GM21447 (cell line): ENCODE measurements at regions not wholly inside any gene's neighbourhood (a gene's known extent, or its start where the extent isn't known, plus 50 kb on each side); places are given as distances from the start of the nearest gene placed in this dataset.

Source experiments
- ATAC-seq: cut with Tn5 transposase; IDR thresholded peaks from one replicate; pipeline ENCODE4 v1.9.1; 2021; ENCODE audit not compliant: unreplicated experiment

DNA sequence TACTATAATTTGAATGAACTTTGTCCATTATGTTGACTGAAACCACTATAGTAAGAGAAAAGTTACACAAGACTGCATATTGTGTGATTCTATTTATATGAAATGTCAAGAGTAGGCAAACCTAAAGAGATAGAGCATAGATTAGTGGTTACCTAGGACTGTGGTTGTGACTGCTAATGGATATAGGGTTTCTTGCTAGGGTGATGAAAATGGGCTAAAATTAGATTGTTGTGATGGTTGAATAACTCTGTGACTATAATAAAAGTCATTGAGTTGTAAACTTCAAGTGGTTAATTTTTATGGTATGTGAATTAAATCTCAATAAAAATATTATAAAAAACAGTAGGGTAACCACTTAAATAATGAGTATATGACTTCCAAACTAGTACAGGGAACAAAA, 142.9 kb upstream of the AHR start:
- ATAC-seq: no peak

DNA sequence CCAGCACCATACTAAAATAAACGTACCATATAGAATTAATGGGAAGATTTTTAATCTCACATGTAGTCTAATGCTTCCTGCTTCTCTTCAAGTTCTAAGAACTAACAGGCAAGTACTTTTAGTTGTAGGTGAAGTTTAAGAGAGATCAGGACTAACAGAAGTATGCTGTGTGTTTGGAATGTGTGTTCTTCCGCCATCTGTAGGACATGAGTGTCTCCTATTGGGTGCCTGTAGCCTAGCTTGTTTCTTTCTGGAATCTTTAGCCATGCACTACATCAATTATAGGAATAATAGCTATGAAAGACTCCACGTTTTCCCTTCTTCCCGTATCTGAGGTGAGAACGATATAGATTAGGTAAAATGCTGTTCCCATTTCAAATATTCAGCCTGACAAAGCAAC, 140.2 kb upstream of the AHR start:
- no peak for ATAC-seq

DNA sequence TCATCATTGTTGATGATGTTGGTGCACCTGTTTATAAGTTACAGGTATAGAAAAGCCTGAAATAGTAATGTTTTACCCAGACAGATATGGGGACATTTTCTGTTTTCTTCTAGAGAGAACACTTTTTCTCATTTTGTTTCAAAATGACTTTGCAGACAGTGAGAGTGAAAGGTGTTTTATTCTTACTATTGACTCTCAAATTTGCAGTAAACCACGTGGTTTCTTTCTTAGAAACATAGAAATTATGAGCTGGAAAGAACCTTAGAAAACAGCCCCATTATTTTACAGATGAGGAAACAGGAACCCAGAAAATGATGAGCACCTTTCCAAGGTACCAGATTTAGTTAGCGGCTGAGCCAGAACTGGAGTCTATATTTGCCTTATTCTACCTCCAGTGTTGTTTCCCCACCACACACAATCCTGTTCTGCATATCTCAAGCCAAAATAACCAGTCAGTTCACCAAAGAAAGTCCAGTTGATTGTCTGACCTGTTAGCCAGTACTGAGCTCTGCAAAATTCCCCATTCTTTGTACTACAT, 138.9 kb upstream of the AHR start:
- ATAC-seq: peak; percentile 95

DNA sequence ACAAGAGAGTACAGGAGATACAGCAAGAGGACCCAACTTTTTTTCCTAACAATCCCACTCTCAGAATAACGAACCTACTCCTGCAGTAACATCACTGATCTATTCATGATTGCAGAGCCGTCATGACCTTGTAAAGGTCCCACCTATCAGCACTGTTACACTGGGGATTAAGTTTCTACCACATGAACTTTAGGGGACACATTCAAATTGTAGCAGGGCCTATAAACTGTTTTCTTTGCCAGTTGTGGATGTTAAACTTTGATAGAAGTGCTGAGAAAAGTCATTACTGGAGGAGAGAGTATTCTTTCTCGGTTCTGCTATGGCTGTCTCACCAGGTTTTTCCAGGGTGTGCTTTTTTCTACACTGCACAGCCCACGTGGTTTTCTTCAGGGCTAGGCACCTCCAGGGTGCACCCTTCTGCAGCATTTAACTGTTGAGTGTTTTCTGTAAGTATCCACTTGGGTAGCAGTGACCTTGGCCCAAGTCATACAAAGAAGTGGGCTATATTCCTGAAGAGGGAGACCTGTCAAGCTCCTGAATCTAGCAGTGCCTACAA, 131.6 kb upstream of the AHR start:
- no peak for ATAC-seq

DNA sequence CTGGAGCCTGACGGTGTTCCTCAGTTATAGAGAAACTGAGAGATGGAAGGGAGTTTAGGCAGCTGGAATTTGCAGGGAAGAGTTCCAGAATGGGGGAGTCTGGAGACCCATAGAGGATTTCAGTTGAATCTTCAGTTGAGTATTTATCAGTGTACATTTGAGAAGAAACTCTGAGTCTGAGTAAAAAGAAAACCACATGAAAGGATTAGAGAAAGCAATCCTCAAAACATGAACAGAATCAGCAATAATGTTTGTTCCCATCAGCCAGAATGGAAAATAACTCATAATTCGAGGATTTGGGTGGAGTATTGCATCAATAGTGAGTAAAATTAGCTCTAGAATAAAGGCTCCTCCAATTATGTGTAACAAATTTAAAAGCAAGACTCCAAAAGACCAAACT, 130.0 kb upstream of the AHR start:
- no peak for ATAC-seq

DNA sequence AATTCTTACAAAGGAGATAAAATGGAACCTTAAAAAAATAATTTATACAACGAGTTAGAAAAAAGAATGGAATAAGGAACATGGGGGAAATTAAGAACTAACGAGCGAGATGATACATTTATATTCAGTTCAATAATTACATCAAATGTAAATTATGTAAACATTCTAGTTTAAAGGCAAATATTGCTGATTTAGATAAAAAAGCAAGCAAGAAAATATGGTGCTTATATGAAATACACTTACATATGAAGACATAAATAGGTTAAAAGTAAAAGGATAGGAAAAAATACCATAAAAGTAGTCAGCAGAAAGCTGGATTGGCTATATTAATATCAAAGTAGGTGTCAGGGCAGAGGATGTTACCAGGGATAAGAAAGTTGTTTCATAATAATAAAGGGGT, 127.0 kb upstream of the AHR start:
- ATAC-seq: no peak

DNA sequence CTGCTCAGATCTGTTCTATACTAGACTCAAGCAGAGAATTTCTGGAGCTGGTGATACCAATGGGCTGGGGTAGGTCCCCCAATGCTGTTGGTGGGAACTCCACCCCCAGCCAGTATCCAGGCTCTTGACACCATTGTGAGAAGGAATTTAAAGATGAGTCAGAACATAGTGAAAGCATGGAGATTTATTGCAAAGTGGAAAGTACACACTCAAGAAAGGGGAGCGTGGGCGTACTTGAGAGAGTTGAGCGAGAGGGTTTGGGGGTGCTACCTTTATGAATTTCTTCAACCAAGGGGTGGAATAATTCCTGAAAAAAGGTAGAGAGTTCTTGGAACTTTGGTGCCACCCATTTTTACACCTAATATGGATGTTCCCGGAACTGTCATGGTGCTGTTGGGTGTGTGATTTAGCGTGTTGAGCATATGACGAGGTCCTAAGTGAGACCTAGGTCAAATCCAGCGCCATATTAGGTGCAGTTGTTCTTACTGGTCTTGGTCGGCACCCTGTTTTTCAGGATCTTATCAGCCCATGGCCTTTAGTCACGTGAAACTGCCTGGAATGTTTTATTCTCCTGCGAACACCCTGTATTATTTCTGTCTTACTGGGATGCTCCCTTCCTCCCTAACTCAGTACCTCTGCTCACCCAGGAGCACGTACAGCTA, 122.0 kb upstream of the AHR start:
- ATAC-seq: no peak

DNA sequence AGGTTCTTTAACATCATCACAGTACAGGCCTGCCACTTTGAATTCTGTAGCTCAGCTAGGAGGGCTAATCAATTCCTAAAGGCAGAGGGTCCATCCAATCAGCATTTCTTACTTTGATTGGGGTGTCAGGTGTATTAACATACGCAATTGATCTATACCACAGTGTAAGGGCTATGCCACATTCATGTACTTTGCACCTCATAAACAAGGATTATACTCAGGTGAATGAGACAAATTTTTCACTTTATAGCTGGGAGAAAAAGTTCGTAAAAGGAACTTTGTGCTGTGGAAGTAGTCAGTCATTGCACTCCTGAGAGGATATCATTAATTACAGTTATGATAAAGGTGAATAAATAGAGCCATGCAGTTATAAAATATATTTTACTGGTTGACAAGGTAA, 119.9 kb upstream of the AHR start:
- ATAC-seq: no peak

DNA sequence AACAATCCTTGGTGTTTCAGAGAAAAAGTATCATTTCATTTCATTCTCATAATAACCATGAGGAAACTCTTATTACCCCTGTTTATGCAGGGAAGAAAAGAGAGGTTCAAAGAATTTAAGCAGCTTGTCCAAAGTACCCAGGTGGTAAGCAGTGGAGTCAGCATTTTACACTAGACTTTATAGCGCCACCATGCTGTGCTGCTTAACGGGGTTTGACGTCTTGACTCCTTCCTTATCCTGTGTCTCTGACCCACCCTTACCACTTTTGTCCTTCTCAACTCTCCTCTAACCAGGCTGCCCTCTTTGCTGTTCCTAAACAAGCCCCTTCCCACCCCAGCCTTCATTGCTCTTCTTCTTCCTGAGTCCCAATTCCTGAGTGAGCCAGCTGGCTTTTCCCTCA, 117.0 kb upstream of the AHR start:
- ATAC-seq: no peak

DNA sequence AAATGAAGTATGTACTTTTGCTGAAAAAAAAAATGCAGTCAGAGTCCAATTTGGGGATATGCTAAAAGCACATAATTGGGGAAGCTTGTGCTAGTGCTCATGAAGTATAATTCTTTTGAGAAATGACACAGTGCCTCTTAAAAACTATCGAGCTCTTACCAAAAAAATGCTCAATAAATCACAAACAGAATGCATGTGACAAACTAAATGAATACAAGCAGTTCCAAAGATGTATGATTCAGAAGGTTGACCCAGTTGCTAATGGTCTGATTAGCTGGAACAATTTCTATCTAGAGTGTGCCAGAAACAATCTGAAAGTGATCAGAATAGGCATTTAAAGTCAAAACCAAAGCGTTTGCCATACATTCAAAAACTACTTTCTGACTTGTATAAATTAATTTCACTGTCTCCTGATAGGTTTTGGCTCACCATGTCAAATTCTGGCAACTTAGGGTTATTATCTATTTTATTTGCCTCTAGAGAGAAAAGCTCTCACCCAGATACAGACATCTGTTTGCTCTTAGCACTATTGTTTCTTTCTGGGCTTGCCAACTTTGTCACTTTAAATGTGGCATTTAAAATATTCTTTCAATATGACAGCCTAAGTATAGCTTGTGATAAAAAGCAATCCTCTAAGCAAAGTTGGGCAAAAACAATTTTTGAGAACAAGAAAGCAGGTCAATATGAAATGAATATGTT, 114.7 kb upstream of the AHR start:
- no peak for ATAC-seq

DNA sequence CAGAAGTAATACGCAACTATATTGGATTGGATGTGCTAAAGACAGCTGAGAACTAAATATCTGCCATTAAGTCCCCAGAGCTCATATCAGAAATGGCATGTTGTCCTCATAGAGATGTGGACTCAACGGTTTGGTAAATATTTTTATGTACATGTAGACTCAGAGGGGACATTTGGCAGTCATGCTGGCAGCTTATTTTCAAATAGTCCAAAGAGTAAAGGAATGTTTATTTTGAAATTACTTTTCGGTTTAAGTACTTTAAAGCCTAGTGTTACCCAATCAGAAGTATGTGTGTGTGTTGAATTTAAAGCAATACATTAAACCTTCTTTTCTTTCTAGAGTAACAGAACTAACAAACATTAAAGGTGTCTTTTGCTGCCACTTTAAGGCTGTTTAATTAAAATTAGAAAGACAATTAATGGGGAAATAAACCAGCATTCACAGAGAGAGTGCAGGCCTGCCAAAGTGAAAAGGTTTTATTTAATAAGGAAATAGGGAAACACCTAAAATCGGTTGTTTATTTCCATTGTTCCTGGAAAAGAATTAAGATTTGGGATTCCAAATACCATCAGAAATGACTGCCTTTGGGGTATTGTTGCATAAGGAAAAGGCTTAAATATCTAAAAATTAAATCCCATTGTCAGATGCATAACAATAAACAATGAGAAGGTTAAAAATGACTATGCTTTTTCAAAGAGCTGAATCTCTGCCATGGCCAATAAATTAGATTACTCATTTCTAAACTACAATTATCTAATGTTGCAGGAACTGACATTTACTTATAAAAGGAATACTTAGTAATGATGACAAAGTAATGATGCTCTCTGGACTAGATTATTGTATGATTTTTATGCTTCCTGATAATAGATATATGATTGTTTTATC, 113.4 kb upstream of the AHR start:
- peak; percentile 10 for ATAC-seq

DNA sequence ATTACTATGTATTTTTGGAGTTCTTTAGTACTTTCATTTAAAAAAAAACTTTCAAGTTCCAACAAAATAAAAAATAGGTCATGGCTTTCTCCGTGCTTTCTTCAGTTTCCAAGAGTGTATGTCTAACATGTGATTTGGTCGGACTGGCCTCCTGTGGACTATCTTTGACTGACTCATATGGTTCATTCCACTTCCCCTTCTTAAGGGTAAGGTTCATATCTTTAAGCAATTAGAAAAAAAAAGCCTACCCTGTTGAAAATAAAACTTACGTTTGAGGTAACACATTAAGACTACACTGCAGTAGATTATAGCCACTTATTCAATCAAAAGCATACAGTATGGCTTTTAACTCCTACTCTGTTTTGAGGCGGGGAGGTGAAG, 112.8 kb upstream of the AHR start:
- ATAC-seq: peak; percentile 100

DNA sequence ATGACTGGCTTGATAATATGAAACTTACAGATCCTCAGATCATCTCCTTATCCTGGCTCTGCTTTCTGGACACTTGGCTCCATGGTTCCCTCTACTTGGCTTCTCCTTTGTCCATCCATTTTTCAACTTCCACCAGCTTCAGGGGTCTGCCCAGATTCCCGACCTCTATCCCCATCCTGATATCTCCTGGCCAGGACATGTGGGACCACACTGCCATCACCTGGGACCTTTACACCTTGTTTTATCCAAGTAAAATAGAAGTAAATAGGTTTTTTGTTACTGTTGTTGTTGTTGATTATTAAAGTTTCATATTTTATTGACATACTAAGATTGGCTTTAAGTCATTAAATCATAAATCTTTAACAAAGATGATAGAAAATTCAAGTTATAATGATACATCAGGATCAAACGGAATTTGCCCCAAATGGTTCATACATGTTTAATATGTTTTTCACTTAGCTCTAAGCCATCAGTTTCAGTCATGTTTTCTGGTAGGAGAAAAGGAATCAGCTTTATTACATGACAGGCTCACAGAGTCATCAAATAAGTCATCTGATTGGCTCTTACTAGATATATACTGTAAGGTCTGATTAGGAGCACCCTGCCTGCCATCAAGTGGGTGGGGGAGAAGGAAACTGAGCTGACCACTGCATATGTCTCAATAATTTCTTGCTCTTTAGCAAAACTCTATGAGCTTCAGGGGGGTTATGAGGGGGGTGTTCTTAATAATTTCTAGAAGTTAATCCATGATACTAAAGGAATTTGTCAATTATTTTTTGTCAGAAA, 111.5 kb upstream of the AHR start:
- ATAC-seq: no peak

DNA sequence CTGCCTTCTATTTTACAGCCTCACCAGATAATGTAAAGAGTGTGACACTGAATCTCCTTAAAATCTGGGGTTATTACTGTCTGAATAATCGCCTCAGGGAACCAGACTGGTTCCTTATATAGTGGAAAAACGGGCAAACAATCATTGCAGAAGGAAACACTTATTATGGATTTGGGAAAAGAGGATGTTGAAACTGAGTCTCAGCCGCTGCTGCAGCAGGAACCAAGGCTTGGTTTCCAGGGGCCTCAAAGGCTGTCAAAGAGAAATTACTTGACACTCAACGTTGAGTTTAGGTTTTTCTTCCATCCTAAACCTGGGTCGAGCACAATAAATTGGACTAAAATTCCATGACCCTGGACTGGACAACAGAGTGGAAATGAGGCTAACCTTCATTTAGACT, 103.8 kb upstream of the AHR start:
- no peak for ATAC-seq

DNA sequence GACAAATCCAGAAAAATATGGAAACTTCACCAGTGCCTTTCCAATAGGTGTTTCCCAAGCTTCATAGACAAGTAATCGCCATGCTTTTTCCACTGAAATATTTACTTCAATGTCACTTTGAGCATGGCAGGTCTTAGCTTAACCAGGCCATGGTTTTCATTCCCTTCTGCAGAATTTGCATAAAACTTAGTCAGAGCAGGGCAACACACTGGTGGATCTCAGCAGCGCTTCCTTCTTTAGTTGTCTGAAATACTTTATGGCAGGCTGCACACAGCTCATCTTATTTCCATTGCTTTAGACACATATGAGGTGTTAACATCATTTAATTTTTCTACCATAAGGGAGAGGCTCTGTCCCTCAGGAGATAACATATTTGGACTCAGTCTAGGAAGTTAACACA, 102.9 kb upstream of the AHR start:
- peak; percentile 77 for ATAC-seq

DNA sequence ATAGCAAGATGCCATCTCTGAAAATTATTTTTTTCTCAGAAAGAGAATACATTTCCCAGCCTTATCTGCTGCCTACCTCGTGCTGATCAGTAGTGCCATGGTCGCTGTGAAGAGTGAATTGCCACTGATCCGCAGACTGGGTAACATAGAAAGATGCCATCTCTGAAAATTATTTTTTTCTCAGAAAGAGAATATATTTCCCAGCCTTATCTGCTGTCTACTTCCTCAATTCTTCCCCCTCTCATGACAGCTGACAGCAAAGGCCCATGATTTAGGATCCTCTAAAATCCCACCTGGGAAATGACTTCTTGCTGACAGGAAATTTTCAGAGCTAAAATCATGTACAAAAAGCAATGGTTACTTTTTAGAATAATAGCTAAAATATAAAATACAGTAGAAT, 92.5 kb upstream of the AHR start:
- ATAC-seq: no peak

DNA sequence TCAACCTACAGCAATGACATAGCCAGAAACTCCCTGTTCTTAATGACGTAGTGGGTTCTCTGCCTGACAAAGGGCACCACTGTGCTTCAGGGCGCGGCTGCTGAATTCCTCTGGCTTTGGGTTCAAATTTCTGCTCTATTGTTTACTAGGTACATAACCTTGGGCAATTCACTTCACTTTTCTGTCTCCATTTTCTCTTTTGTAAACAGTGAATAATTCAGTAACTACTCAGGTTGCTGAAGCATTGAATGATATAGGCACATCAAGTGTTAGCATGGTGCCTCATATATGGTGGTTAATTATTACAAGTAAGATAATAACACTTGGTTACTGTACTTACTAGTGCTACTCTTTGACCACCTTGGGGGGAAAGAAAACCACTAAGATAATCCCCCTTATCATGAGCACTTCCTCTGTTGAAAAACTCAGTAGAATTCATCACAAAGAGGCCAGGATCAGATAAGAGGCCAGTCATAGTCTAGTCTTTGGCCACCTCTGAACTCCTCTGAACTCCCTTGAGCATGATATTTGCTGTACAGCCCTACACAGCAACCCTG, 92.0 kb upstream of the AHR start:
- ATAC-seq: no peak

DNA sequence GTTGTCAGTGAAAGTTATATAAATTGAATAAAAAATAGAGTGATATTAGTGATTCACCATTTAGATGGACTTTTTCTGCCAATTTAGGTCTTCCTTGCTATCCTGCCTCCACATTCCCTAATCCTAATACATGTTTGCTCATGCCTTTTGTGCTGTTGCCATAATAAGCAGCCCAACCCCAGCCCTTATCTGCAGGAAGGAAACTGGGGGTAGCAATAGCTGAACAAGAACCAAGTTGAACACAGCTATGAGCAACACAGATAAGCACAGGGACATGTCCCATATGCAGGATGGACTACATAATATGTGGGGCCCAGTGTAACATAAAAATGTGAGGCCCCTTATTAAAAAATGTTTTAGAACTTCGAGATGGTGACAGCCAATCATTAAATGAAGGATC, 91.2 kb upstream of the AHR start:
- ATAC-seq: no peak

DNA sequence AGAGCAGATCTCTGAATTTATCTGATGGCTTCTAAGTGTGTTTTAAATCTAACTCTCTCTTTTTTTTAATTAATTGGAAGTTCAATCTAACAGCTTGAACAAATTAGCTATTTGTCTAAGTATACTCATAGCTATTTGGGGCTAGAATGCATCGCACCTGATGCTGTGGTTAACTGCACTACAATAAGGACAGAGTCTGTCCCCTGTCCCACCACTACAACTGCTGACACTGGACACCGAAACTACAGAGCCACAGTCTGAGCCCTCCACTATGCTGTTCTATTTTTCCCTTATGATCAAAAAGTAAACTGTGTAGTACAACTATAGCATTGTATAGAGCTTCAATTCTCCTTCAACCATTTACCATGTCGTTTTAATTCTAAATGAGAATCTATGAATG, 89.4 kb upstream of the AHR start:
- no peak for ATAC-seq

DNA sequence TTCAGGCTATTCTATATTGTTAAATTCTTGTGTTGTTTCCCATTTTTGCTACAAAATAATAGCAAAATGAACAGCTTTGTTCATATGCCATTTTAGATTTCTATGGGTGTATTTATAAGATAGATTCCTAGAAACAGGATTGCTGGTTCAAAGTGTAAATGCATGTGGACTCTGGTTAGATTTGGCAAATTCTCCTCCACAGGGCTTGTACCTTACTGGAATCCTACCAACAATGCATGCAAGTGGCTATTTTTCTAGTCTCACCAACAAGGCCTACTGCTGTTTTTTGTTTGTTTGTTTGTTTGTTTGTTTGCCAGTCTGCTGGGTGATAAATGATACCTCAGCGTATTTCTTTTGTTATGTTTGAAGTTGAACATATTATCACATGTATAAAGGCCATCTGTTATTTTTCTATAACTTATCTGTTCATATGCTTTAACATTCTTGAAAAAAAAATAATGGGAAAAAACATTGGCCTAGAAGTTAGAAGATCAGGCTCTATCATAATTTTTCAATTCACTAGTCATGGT, 87.1 kb upstream of the AHR start:
- ATAC-seq: no peak
